Parathyroid adenoma (tissue), 2 donors: ENCODE measurements at regions not wholly inside any gene's neighbourhood (a gene's known extent, or its start where the extent isn't known, plus 50 kb on each side); places are given as distances from the start of the nearest gene placed in this dataset.

Experiments
- H2AFZ ChIP-seq: fragments of 300-600 bp; sonication (generic); one replicate; pipeline ENCODE4 v1.7.0; 2017; ENCODE audit warnings: antibody characterized with exemption, mild to moderate bottlenecking
- H3K27ac ChIP-seq: fragments of 300-600 bp; sonication (generic); one replicate; pipeline ENCODE4 v1.7.0; 2017
- H3K27me3 ChIP-seq: fragments of 300-600 bp; sonication (generic); one replicate; pipeline ENCODE4 v1.7.0; 2017; ENCODE audit warnings: low read length; ENCODE audit not compliant: control insufficient read depth, insufficient read depth
- H3K36me3 ChIP-seq: fragments of 300-600 bp; sonication (generic); one replicate; pipeline ENCODE4 v1.7.0; 2017; ENCODE audit warnings: low read length; ENCODE audit not compliant: control insufficient read depth, insufficient read depth
- H3K4me1 ChIP-seq: fragments of 300-600 bp; sonication (generic); one replicate; pipeline ENCODE4 v1.7.0; 2017; ENCODE audit warnings: control low read depth
- H3K4me2 ChIP-seq: fragments of 300-600 bp; sonication (generic); one replicate; pipeline ENCODE4 v1.7.0; 2017; ENCODE audit warnings: low read length
- H3K4me3 ChIP-seq: fragments of 300-600 bp; sonication (generic); one replicate; pipeline ENCODE4 v1.7.0; 2017; ENCODE audit warnings: low read depth, low read length
- H3K79me2 ChIP-seq: fragments of 300-600 bp; sonication (generic); one replicate; pipeline ENCODE4 v1.7.0; 2017; ENCODE audit warnings: control low read depth
- H3K9ac ChIP-seq: fragments of 300-600 bp; sonication (generic); one replicate; pipeline ENCODE4 v1.7.0; 2017; ENCODE audit warnings: mild to moderate bottlenecking
- H3K9me3 ChIP-seq: fragments of 300-600 bp; sonication (generic); one replicate; pipeline ENCODE4 v1.7.0; 2017; ENCODE audit warnings: low read length; ENCODE audit not compliant: control insufficient read depth
- CTCF ChIP-seq: fragments of 300-600 bp; sonication (generic); IDR thresholded peaks from one replicate; pipeline ENCODE4 v1.7.0; 2017; ENCODE audit warnings: antibody characterized with exemption, mild to moderate bottlenecking
- donor health status: primary hyperparathyroidism.

GRCh38 chr3:189446959-189447560 is 184.1 kb upstream of the TP63 start:
- no peaks in the 10 kb centered on the region for H3K36me3 ChIP-seq
- no peaks in the 10 kb centered on the region for H3K27me3 ChIP-seq
- no peak overlapping the region for H2AFZ ChIP-seq
- H3K9ac ChIP-seq, result no peak overlapping the region
- H3K79me2 ChIP-seq, result no peaks in the 10 kb centered on the region
- TF ChIP-seq CTCF, result no peak
- no peaks in the 10 kb centered on the region for H3K9me3 ChIP-seq
- no peaks in the 10 kb centered on the region for H3K4me1 ChIP-seq
- no peak overlapping the region for H3K4me3 ChIP-seq
- no peak overlapping the region for H3K4me2 ChIP-seq
- H3K27ac ChIP-seq, result no peak overlapping the region

- no peak overlapping the region for H3K4me3 ChIP-seq
- no peak for TF ChIP-seq CTCF
- no peak overlapping the region for H3K9ac ChIP-seq
These were observed 182.1 kb upstream of the TP63 start for GRCh38 chr3:189449084-189449483.

GRCh38 chr3:189455009-189455408 is 176.2 kb upstream of the TP63 start:
- H3K4me3 ChIP-seq, result no peak overlapping the region
- H3K27me3 ChIP-seq, result peaks cover 5% of the 10 kb centered on the region
- no peak overlapping the region for H2AFZ ChIP-seq
- no peaks in the 10 kb centered on the region for H3K79me2 ChIP-seq
- peaks cover 4% of the 10 kb centered on the region for H3K4me1 ChIP-seq
- no peak for TF ChIP-seq CTCF
- no peaks in the 10 kb centered on the region for H3K9me3 ChIP-seq
- H3K36me3 ChIP-seq, result no peaks in the 10 kb centered on the region
- H3K27ac ChIP-seq, result no peak overlapping the region
- no peak overlapping the region for H3K4me2 ChIP-seq
- H3K9ac ChIP-seq, result no peak overlapping the region

More at GRCh38 chr3:189449084-189449483, 182.1 kb upstream of the TP63 start:
- no peaks in the 10 kb centered on the region for H3K27me3 ChIP-seq
- no peak overlapping the region for H2AFZ ChIP-seq
- H3K4me1 ChIP-seq, result no peaks in the 10 kb centered on the region
- no peak overlapping the region for H3K27ac ChIP-seq
- H3K79me2 ChIP-seq, result no peaks in the 10 kb centered on the region
- H3K4me2 ChIP-seq, result no peak overlapping the region
- H3K9me3 ChIP-seq, result no peaks in the 10 kb centered on the region
- no peaks in the 10 kb centered on the region for H3K36me3 ChIP-seq

GRCh38 chr3:189455641-189456417 is 175.4 kb upstream of the TP63 start:
- Histone ChIP-seq H2AFZ (no peak overlapping the region), H3K9me3 (no peaks in the 10 kb centered on the region)

More at GRCh38 chr3:189455641-189456417, 175.4 kb upstream of the TP63 start:
- H3K4me3 ChIP-seq, result no peak overlapping the region
- peaks cover 4% of the 10 kb centered on the region for H3K4me1 ChIP-seq
- no peak overlapping the region for H3K27ac ChIP-seq
- H3K79me2 ChIP-seq, result no peaks in the 10 kb centered on the region
- H3K27me3 ChIP-seq, result peaks cover 5% of the 10 kb centered on the region
- H3K4me2 ChIP-seq, result no peak overlapping the region
- no peak for TF ChIP-seq CTCF
- H3K36me3 ChIP-seq, result no peaks in the 10 kb centered on the region
- H3K9ac ChIP-seq, result no peak overlapping the region
